Skeletal muscle tissue (tissue), 3 donors: ENCODE measurements at regions not wholly inside any gene's neighbourhood (a gene's known extent, or its start where the extent isn't known, plus 50 kb on each side); places are given as distances from the start of the nearest gene placed in this dataset.

Experiments used
- H3K27ac ChIP-seq: one replicate; pipeline ENCODE4 v1.7.0; 2013; ENCODE audit warnings: mild to moderate bottlenecking, low read depth, low read length, inconsistent platforms
- H3K27me3 ChIP-seq, 3 donors: one replicate each; pipeline ENCODE4 v1.7.0; 2013; ENCODE audit warnings: low read length in 3 of 3; ENCODE audit not compliant: control insufficient read depth in 3 of 3, insufficient read depth in 3 of 3
- H3K36me3 ChIP-seq, 3 donors: one replicate each; pipeline ENCODE4 v1.7.0; 2013; ENCODE audit warnings: low read length in 3 of 3; ENCODE audit not compliant: control insufficient read depth in 3 of 3, insufficient read depth in 3 of 3
- H3K4me1 ChIP-seq, 3 donors: one replicate each; pipeline ENCODE4 v1.7.0; 2013; ENCODE audit warnings: low read length in 3 of 3, mild to moderate bottlenecking in 3 of 3; ENCODE audit not compliant: control insufficient read depth in 3 of 3, insufficient read depth in 3 of 3
- H3K4me3 ChIP-seq, 3 donors: one replicate each; pipeline ENCODE4 v1.7.0; 2013; ENCODE audit warnings: low read length in 3 of 3
- H3K9ac ChIP-seq, 3 donors: one replicate each; pipeline ENCODE4 v1.7.0; 2013; ENCODE audit warnings: low read length in 3 of 3, mild to moderate bottlenecking in 3 of 3, moderate library complexity in 2 of 3, low read depth in 1 of 3
- H3K9me3 ChIP-seq, 3 donors: one replicate each; pipeline ENCODE4 v1.7.0; 2013; ENCODE audit warnings: low read length in 3 of 3; ENCODE audit not compliant: control insufficient read depth in 3 of 3
- donor health status: Osteomylitis.

DNA sequence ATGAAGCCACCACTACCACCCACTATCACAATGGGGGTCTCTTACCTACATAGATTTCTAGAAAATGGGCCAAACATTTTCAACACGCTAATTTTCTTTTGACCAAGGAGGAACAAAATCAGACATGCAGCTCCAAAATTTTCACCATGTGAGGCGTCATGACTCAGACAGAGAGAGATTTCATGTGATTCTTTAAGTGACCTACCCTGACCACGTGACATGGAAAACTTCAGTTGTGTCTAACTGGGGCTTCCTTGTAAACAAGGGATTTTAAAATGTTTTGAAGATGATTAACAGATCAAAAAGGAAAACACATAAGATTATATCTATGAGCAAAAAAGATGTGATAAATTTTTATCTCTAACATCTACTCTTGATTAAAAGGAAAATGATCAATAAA is 199.2 kb downstream of the TBXT start:
- Histone ChIP-seq H3K9me3 (no peaks in the 10 kb centered on the region), H3K4me1 (no peaks in the 10 kb centered on the region), H3K27ac (no peak overlapping the region), H3K27me3 (no peaks in the 10 kb centered on the region), H3K9ac (no peak overlapping the region), H3K36me3 (no peaks in the 10 kb centered on the region), H3K4me3 (no peak overlapping the region)

- no peaks in the 10 kb centered on the region for H3K4me1 ChIP-seq
These were observed 199.7 kb downstream of the TBXT start for GRCh38 chr6:165967810-165968407.

DNA sequence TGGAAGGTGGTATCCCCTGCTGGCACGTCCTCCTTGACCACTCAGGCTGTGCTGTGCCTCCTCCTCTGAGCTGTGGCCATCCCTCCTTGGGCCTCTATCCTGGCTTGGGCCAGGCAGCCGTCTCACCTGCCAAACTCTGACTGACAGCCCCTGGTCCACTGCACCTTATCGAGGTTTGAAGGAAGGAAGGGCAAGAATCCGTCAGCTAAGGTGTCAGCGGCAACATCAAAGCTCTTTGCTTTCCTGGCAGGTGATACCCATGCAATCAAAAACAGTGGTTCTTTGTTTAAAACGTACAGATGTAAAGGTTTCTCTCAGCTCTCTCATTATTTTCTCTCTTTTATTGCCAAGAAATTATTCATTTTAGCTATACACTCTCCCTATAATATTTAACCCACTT is 203.9 kb downstream of the TBXT start:
- no peaks in the 10 kb centered on the region for H3K36me3 ChIP-seq
- H3K27me3 ChIP-seq, result no peaks in the 10 kb centered on the region
- H3K4me1 ChIP-seq, result no peaks in the 10 kb centered on the region
- no peak overlapping the region for H3K4me3 ChIP-seq
- H3K27ac ChIP-seq, result no peak overlapping the region
- H3K9me3 ChIP-seq, result no peaks in the 10 kb centered on the region
- no peak overlapping the region for H3K9ac ChIP-seq

More at GRCh38 chr6:165967810-165968407, 199.7 kb downstream of the TBXT start:
- Histone ChIP-seq H3K4me3 (no peak overlapping the region), H3K36me3 (no peaks in the 10 kb centered on the region), H3K27ac (no peak overlapping the region), H3K27me3 (no peaks in the 10 kb centered on the region), H3K9me3 (no peaks in the 10 kb centered on the region), H3K9ac (no peak overlapping the region)

DNA sequence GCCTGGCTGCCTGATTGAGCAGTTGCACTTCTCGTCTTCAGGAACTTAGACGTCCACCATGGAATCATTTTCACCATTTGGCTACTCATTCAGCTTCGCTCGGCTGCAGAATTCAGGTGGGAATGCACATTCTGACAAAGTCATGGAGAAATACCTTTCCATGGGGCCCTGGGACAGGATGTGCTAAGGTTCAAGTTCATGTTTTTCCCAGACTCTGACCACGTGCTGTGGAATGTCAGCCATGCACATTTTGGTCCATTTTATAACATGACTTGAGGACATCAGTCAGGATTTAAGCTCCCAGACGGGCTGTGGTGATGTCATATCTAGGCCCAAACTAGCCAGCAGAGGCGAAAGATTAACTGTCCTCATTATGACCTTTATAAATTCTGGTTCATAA is 205.3 kb downstream of the TBXT start:
- Histone ChIP-seq H3K9me3 (no peaks in the 10 kb centered on the region), H3K4me1 (no peaks in the 10 kb centered on the region), H3K27me3 (no peaks in the 10 kb centered on the region), H3K4me3 (no peak overlapping the region), H3K36me3 (no peaks in the 10 kb centered on the region), H3K27ac (no peak overlapping the region), H3K9ac (no peak overlapping the region)

GRCh38 chr6:165961233-165961632 is 206.4 kb downstream of the TBXT start:
- Histone ChIP-seq H3K4me3 (no peak overlapping the region), H3K27me3 (peaks cover 0 to 4% (median 0%) of the 10 kb centered on the region in 3 donors), H3K9ac (no peak overlapping the region), H3K9me3 (no peaks in the 10 kb centered on the region), H3K36me3 (no peaks in the 10 kb centered on the region), H3K4me1 (no peaks in the 10 kb centered on the region), H3K27ac (no peak overlapping the region)

DNA sequence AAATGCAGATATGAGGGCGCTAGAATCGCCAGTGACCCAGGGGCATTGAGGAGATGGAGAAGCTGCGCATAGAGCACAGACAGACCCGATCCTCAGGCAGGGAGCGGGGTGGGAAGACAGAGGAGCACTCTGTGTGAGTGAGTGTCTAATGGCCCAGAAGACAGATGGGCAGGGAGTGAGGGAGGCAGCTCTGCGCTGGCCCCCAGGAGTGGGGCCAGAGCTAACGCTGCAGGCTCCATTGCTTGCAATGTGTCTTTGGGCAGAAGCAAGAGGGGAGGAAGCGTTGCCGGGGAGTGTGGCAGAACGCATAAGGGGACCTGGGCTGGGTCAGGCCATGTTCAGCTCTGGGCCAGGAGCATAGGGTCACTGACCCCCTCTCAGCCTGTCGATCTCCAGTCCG is 207.0 kb downstream of the TBXT start:
- H3K27ac ChIP-seq, result no peak overlapping the region

DNA sequence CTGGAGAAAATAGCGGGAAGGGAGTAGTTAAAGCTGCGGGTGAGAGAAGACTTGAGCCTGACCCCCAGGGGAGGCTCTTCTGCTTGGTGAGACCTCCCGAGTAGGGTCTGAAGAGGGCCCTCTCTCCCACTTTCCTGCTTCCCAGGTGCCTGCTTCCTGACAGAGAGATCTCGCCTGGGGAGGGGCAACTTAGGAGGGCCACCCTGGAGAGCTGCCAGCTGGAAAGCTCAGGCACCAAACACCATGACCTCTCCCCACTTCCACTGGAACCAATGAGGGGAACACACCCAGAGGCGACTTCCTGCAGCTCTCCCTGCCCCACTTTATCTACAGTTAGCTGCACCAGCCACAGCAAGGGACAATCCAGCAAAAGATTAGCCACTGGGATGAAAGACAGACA is 208.0 kb downstream of the TBXT start:
- Histone ChIP-seq H3K27ac (no peak overlapping the region), H3K4me3 (no peak overlapping the region), H3K27me3 (peaks cover 0 to 4% (median 0%) of the 10 kb centered on the region in 3 donors)

More for the DNA sequence above, 207.0 kb downstream of the TBXT start:
- Histone ChIP-seq H3K27me3 (peaks cover 0 to 4% (median 0%) of the 10 kb centered on the region in 3 donors), H3K4me3 (no peak overlapping the region), H3K36me3 (no peaks in the 10 kb centered on the region), H3K4me1 (no peaks in the 10 kb centered on the region), H3K9me3 (no peaks in the 10 kb centered on the region), H3K9ac (no peak overlapping the region)

DNA sequence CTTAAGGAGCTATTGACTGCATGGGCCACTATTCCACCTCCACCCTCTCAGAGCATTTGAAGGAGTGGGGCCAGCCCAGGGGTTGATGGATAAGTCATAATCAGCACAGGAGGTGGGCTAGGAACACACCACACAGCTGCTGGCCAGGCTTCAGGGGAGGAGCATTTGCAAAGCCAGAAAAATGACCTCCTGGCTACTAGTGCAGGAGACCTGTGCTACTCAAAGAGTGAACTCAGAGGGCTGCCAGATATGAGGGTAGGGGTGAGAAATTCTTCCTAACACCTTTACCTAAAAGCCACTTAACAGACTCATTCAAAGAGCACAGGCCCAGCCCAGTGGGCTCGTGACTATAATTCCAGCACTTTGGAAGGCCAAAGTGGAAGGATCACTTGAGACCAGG is 210.8 kb downstream of the TBXT start:
- Histone ChIP-seq H3K4me3 (no peak overlapping the region), H3K27ac (no peak overlapping the region), H3K36me3 (no peaks in the 10 kb centered on the region), H3K4me1 (no peaks in the 10 kb centered on the region), H3K9me3 (no peaks in the 10 kb centered on the region), H3K9ac (no peak overlapping the region), H3K27me3 (peaks cover 0 to 4% (median 0%) of the 10 kb centered on the region in 3 donors)

More for the DNA sequence above, 208.0 kb downstream of the TBXT start:
- H3K4me1 ChIP-seq, result no peaks in the 10 kb centered on the region
- no peak overlapping the region for H3K9ac ChIP-seq
- H3K36me3 ChIP-seq, result no peaks in the 10 kb centered on the region
- no peaks in the 10 kb centered on the region for H3K9me3 ChIP-seq

DNA sequence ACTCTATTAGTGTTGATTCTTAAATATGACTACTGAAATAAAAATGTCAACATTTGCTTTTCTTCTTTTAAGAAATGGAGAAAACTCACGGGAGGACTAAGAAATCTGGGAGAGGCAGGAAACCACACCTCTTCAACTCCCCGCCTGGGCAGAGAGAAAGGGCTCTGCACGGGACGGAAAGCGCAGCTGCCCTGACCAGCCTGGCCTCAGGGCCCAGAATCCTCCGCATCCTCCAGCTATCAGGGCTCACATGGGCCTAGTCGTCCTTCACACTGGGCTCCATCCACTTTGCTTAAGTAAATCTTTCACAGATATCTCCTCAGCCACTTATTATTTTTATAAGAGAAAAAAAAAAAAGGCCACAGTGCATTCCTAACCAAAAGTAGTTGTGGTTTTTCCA is 215.1 kb downstream of the TBXT start:
- Histone ChIP-seq H3K9me3 (no peaks in the 10 kb centered on the region), H3K36me3 (no peaks in the 10 kb centered on the region), H3K4me1 (no peaks in the 10 kb centered on the region), H3K27me3 (peaks cover 0 to 4% (median 3%) of the 10 kb centered on the region in 3 donors), H3K27ac (no peak overlapping the region), H3K4me3 (no peak overlapping the region), H3K9ac (no peak overlapping the region)

DNA sequence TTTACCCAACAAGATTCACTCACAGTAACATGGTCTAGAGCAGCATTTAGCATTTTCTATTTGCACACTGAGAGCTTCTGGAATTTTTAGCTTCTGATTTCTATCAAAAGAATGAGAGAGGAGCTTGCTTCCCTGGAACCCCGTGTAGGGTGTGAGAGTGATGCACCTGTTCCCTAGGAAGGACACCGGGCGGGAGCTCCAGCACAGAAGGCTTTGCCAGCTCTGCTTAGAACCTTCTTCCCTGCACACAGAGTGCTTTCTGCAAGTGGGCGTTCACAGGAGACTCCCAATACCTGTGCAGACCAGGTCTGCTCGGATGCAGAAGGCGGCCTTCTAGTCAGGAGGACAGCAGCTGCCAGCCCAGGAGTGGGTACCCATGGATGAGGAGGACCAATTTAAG is 217.3 kb downstream of the TBXT start:
- Histone ChIP-seq H3K9ac (no peak overlapping the region), H3K36me3 (no peaks in the 10 kb centered on the region)

More for the DNA sequence above, 217.3 kb downstream of the TBXT start:
- H3K27me3 ChIP-seq, result peaks cover 0 to 3% (median 0%) of the 10 kb centered on the region in 3 donors
- no peak overlapping the region for H3K27ac ChIP-seq
- no peaks in the 10 kb centered on the region for H3K9me3 ChIP-seq
- H3K4me1 ChIP-seq, result no peaks in the 10 kb centered on the region
- no peak overlapping the region for H3K4me3 ChIP-seq
